Fibroblast of the aortic adventitia (primary cell): ENCODE measurements at regions not wholly inside any gene's neighbourhood (a gene's known extent, or its start where the extent isn't known, plus 50 kb on each side); places are given as distances from the start of the nearest gene placed in this dataset.

Experiments used
- DNase-seq: peaks from one replicate; pipeline ENCODE4 v3.0.0-alpha.2; 2010; ENCODE audit warnings: low read depth
- H3K4me3 ChIP-seq: 2 replicates; pipeline ENCODE4 v1.5.1; 2011; ENCODE audit warnings: low read depth, mild to moderate bottlenecking, control low read depth, low read length, moderate library complexity
- CTCF ChIP-seq: IDR thresholded peaks from 2 replicates; pipeline ENCODE4 v1.5.1; 2011; ENCODE audit warnings: mild to moderate bottlenecking, low read length, control low read depth, inconsistent platforms; ENCODE audit not compliant: insufficient read depth

DNA sequence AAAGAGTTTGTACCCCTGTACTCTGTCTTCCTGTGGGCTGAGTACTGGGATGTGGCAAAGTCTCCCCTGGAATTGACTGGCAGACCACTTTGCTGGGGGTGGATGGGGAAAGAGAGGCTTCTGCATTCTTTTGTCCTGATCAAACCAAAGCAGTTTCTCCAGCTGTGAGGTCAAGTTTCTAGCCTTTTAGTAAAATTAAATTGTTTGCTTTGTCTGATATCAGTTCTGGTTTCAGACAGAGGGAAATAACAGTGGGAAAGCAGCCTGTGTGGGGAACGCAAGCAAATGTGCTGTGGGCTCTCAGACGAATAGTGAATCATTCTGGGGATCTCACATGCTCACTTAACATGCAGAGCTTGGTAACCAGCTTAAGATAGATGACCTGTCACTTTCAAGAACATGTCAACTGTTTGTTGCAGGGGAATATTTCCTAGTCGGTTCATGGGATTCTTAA, 151.6 kb downstream of the FAT3 start:
- no peak overlapping the region for H3K4me3 ChIP-seq
- TF ChIP-seq CTCF = no peak
- no peak for DNase-seq

DNA sequence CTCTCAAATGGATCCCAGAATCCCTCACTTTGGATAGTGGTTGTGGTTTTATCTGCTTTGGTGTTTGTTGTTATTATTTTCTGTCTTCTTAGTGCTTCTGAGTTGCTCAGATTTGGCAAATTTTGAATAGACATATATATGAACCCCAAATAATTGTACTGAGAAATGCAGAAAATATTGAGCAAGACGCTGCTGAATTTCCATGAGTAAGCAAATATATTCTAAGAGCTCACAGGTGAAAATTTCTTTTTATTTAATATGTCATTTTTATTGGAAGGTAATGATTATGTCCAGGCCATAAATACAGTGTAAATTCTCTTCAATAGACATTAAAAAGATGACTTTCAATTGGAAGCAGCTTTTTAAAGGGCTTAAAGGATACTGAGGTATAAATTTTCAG, 152.1 kb downstream of the FAT3 start:
- TF ChIP-seq CTCF = no peak
- no peak overlapping the region for H3K4me3 ChIP-seq
- no peak for DNase-seq

GRCh38 chr11:92380882-92381281, 156.3 kb downstream of the FAT3 start:
- no peak for TF ChIP-seq CTCF
- DNase-seq = peak; percentile 22
- no peak overlapping the region for H3K4me3 ChIP-seq

GRCh38 chr11:92382311-92382710, 157.7 kb downstream of the FAT3 start:
- no peak for TF ChIP-seq CTCF
- no peak for DNase-seq
- H3K4me3 ChIP-seq = no peak overlapping the region

GRCh38 chr11:92383430-92383829, 158.8 kb downstream of the FAT3 start:
- peak; percentile 30 for DNase-seq
- H3K4me3 ChIP-seq = no peak overlapping the region
- TF ChIP-seq CTCF = no peak

DNA sequence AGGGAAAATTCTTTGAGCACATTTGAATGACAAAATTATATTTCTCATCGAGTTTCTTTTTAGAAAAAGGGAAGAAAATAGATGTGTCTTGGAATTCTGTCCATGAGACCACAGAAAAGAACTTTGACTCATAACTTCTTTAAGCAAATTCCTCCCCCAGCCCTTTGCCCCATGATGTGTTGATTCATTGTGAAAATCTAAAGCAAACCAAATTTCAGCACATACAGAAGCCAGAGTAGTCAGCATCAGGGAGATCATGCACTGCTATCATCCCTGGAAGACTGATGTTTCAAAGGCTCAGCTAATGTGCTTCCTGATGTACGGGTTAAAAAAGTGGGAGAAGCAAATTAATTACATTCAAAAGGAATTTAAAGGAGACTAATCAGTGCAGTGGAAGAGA, 159.7 kb downstream of the FAT3 start:
- TF ChIP-seq CTCF = no peak
- no peak overlapping the region for H3K4me3 ChIP-seq
- peak; percentile 7 for DNase-seq

DNA sequence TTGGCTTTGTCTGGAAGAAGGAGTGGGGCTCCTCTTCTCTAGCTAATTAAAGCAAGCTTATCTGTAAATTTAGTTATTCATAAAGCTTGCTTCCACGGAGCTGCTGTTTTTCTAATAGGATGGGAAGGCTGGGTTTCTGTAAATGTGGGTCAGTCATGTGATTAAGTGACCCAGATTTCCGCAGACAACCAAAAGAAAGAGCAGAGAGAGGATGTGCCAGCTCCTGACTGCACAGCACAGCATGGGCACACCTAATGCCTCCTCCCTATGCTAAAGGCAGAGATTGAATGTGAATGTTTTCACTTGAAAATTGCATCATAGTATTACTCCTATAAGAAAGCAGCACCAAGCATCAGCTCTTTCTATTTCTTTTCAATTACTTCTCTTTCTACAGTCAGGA, 160.2 kb downstream of the FAT3 start:
- no peak overlapping the region for H3K4me3 ChIP-seq
- peak; percentile 4 for DNase-seq
- TF ChIP-seq CTCF = no peak
